Nucleus accumbens (tissue), 56 donors: ENCODE measurements at regions not wholly inside any gene's neighbourhood (a gene's known extent, or its start where the extent isn't known, plus 50 kb on each side); places are given as distances from the start of the nearest gene placed in this dataset.

Experiments used
- DNase-seq, 56 donors: peaks; one replicate each; lab custom pipeline; 2025; lab: John Stamatoyannopoulos, UW

- no peak for DNase-seq
Measured at GRCh38 chr12:23424685-23425084, 524.8 kb downstream of the SOX5 start.

DNA sequence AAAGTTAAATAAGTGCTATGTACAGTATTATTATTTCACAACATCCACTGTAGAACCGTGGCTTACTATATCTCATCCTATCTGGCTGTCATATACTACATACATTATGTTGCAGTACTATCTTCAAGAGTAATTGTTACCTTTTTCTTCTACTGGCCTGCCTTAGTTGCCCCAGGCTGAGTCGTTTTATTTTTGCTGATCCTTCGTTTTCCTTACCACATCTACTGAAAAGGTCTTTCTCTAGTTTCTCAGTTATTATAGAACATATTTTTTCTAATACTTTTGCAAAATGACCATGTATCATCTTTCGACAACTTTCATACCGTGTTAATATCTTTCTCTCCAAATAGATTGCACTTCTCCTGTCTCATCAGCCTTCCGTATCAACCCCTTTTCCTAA lies 523.1 kb downstream of the SOX5 start:
- no peak for DNase-seq

DNA sequence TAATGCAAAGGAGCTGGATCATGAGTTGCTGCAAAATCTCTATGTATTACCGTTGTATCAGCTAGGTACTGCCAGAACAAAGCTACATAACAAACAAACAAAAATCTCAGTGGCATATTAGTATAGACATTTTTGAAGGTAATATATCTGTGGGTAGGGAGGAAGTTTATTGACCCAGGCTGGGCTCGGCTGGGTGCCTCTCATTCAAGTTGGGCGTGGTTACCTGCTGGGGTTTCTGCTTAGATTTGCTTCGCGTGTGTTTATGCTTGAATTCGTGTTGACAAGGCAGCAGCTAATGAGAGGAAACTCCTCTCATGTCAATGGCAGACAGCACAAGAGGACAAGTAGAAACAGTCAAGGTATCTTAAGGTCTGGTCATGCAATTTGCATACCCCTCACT lies 520.7 kb downstream of the SOX5 start:
- DNase-seq: no peak

DNA sequence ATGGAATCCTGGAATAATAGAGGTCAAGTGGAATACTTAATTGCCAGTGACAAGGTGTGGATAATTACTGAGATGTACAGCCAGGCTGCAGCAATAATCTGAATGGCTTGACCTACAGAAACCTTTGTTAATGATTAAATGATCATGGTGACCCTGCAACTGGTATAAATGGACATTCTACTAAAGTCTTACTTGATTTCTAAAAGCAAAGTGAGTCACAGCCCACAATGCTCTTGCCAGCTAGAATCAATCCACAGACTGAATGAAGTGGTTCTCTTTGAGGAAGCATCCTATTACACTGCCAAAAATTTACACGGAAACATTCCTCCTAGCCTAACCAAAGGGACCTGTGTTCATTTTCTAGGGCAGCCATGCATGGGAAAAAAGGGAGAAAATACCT lies 518.5 kb downstream of the SOX5 start:
- DNase-seq: no peak

DNA sequence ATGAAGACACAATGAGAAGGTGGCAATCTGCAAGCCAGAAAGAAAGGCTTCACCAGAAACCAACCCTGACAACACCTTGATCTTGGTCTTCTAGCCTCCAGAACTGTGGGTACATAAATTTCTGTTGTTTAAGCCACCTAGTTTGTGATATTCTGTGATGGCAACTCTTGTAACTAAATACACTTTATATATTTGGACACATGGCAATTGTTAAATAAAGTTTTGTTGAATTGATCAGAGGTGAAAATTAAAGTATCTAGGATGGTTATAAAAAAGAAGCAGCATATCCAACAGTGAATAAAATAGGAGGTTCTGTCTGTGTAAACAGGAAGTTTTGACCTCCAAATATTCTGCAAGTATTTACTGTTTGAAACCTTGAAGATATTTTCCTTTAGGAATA lies 516.3 kb downstream of the SOX5 start:
- DNase-seq: no peak

- no peak for DNase-seq
Measured at GRCh38 chr12:23434154-23434553, 515.3 kb downstream of the SOX5 start.

DNA sequence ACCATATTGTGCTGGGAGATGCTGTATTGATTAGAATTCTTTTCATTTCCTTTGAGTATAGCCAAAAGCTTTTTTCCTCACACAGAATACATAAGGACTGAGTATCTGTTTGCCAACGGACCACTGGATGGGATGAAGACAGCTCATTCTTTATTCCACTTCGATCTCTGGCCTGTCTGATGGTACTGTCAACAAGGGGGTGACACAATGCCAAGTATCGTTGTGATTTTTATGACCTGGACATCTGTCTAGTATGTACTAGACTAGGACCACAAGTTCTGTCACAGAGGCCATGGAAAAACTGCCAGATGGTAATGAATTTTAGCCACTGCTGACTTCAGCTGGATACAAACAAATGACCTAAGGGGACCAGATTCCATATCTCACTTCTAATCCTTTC lies 502.7 kb downstream of the SOX5 start:
- DNase-seq: no peak

DNA sequence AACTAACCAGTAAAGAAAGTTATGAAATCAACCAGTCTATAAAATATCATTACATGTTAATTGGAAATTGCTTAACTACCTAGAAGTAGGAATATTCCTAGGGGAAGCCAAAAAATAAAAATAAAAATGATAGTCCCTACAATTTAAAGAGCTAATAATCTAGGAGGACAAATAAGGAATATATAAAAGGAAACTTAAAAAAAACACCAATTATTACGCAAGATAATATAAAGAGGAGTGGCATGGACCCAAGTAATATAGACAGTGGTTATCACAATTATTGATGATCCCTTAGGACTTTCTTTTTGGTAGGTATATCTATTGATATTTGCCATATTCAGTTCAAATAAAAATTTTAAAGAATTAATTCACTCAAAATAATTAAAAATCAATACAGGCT lies 498.7 kb downstream of the SOX5 start:
- DNase-seq: no peak

DNA sequence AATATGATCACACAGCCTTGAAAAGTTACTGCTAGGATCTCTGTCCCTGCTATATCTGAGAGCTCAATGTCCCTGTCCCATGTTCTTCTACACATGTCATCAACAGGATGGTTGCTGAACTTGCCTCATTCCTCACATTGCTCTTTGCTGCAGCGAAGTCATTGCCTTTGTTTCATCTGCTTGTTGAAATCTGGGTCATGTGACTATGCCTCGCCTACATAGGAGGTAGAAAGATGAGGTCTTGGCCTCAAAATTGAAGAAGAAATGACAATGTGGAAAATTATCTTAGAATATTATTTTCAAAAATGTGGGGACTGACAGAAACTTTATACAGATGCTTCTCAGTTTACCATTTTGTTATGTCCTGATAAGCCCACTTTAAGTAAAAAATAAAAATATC lies 494.2 kb downstream of the SOX5 start:
- no peak for DNase-seq

- no peak for DNase-seq
Measured at GRCh38 chr12:23458640-23459039, 490.8 kb downstream of the SOX5 start.

DNA sequence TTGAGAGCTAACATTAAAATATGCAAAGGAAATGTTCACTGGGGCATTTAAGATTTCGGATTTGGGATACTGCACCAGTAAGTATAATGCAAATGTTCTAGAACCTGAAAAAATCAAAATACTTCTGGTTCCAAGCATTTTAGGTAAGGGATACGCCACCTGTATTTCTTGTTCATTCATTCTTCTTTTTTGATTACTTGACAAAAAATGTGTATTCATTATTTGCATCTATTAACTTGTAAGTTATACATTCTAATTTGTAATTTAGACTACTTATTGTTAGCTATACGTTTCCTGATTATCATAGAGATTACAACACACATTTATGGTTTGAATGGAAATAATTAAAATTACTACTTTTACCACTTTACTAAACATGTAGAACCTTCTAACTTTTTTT lies 486.9 kb downstream of the SOX5 start:
- no peak for DNase-seq

DNA sequence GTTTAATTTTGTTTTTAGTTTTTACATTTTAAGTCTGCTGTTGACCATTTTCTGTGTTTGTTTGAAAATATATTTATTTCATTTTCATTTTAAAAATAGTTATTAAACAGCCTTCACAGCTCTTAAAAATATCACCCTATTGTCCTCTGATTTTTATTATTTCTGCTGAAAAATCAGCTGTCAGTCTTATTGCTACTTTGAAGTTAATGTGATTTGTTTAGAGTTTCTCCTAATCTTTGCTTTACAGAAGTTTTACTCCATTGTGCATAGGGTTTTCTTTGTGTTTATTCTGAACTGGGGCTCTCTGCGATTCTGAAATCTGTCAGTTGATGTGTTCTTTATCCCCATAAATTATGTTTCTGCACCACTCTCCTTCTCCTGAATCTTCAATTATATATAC lies 486.3 kb downstream of the SOX5 start:
- DNase-seq: no peak

GRCh38 chr12:23464241-23464812 lies 485.1 kb downstream of the SOX5 start:
- no peak for DNase-seq

GRCh38 chr12:23472329-23472971 lies 477.0 kb downstream of the SOX5 start:
- no peak for DNase-seq

DNA sequence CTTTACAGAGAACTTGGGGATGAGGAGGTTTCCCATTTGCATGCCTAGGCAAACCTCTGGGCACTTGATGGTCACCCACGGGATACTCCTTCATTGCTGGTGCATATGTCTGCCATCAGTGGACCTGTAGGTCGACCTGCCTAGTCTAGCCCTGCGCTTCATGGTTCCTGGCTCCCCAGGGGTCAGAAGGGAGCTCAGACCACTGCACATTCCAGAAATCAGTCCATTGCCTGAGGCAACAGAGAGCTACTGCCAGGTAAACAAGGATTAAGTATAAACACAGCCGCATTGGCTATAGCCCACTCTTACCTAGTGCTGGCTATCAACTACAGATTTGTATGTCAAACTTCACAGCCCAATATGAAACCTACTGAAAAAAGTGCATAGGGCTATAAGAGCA lies 476.4 kb downstream of the SOX5 start:
- DNase-seq: no peak

DNA sequence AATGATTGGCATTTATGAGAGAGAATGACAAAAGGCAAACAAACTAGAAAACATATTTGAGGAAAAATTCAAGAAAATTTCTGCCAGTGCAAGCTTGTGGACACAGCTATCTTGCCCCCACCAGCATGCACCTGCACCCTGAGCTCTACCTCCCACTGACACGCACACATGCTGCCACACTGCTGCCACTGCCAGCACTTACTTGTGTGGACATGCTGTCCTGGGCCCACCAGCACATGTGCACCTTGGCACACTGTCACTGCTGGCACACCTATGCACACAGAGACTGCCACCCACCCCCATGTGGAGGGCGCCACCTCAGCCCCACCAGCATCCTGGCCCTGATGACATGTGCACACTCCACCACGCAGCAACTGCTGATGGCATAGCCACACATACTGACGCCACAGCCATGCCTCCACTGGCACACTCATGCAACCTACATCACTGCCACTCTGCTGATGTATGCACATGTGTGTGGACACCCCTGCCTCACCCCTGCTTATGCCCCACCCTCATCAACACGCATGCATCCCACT lies 475.0 kb downstream of the SOX5 start:
- no peak for DNase-seq
